GM18867 (cell line): ENCODE measurements at regions not wholly inside any gene's neighbourhood (a gene's known extent, or its start where the extent isn't known, plus 50 kb on each side); places are given as distances from the start of the nearest gene placed in this dataset.
"Not testable (repeated sequence)": the region's sequence is repeated elsewhere in the genome, so short reads cannot be mapped to it uniquely, and the experiment has no call there.

Experiments used
- ATAC-seq: cut with Tn5 transposase; IDR thresholded peaks from one replicate; pipeline ENCODE4 v1.9.1; 2021; ENCODE audit warnings: mild to moderate bottlenecking, moderate library complexity; ENCODE audit not compliant: unreplicated experiment

- ATAC-seq, result no peak
Measured at GRCh38 chrX:106220177-106220576, 52.1 kb downstream of the PWWP3B start.

GRCh38 chrX:106243376-106243775, 75.3 kb downstream of the PWWP3B start:
- no peak for ATAC-seq

GRCh38 chrX:106246511-106246910, 78.4 kb downstream of the PWWP3B start:
- ATAC-seq, result no peak

GRCh38 chrX:106247162-106247561, 79.1 kb downstream of the PWWP3B start:
- ATAC-seq, result no peak

- no peak for ATAC-seq
Measured at GRCh38 chrX:106249706-106250379, 81.7 kb downstream of the PWWP3B start.

GRCh38 chrX:106263817-106264216, 95.7 kb downstream of the PWWP3B start:
- ATAC-seq, result no peak

- ATAC-seq, result not testable (repeated sequence)
Measured at GRCh38 chrX:106273947-106274587, 106.0 kb downstream of the PWWP3B start.

GRCh38 chrX:106275172-106275571, 107.1 kb downstream of the PWWP3B start:
- ATAC-seq, result not testable (repeated sequence)

- ATAC-seq, result no peak
Measured at GRCh38 chrX:106278951-106279350, 110.8 kb downstream of the PWWP3B start.

- no peak for ATAC-seq
Measured at GRCh38 chrX:106281383-106281782, 113.3 kb downstream of the PWWP3B start.

GRCh38 chrX:106283841-106284240, 115.7 kb downstream of the PWWP3B start:
- ATAC-seq, result no peak

- ATAC-seq, result no peak
Measured at GRCh38 chrX:106284431-106285025, 116.4 kb downstream of the PWWP3B start.

- no peak for ATAC-seq
Measured at GRCh38 chrX:106286053-106286650, 118.0 kb downstream of the PWWP3B start.

GRCh38 chrX:106290778-106291177, 122.7 kb downstream of the PWWP3B start:
- not testable (repeated sequence) for ATAC-seq

GRCh38 chrX:106291779-106292390, 123.8 kb downstream of the PWWP3B start:
- ATAC-seq, result not testable (repeated sequence)

- no peak for ATAC-seq
Measured at GRCh38 chrX:106300239-106300638, 132.1 kb downstream of the PWWP3B start.

GRCh38 chrX:106300656-106301055, 132.6 kb downstream of the PWWP3B start:
- ATAC-seq, result no peak

GRCh38 chrX:106302304-106302703, 134.2 kb downstream of the PWWP3B start:
- no peak for ATAC-seq

GRCh38 chrX:106306391-106306947, 138.4 kb downstream of the PWWP3B start:
- no peak for ATAC-seq

GRCh38 chrX:106323357-106323756, 155.3 kb downstream of the PWWP3B start:
- no peak for ATAC-seq

- no peak for ATAC-seq
Measured at GRCh38 chrX:106331606-106332005, 163.5 kb downstream of the PWWP3B start.
